ENCODE measurements at regions not wholly inside any gene's neighbourhood (a gene's known extent, or its start where the extent isn't known, plus 50 kb on each side); places are given as distances from the start of the nearest gene placed in this dataset.

GRCh38 chr1:234898455-234899033 is 230.1 kb downstream of the TOMM20 start:
- Mint-ChIP-seq H3K4me3 (no peak overlapping the region), H3K9me3 (ENCODE audit: insufficient read depth) (no peaks in the 10 kb centered on the region), H3K4me1 (no peaks in the 10 kb centered on the region), H3K27ac (no peak overlapping the region), H3K27me3 (no peaks in the 10 kb centered on the region)
- Histone ChIP-seq H3K27me3 (replicated peaks in 1 of 4; ENCODE audit: control extremely low read depth in 1 of 4, control insufficient read depth in 3 of 4, insufficient read depth in 4 of 4, low read length in 3 of 4) (no peaks in the 10 kb centered on the region), H3K9me3 (ENCODE audit: control extremely low read depth in 1 of 3, control insufficient read depth in 2 of 3, insufficient read depth in 1 of 3, low read length in 2 of 3) (no peaks in the 10 kb centered on the region), H3K4me1 (ENCODE audit: control insufficient read depth in 2 of 2, insufficient read depth in 2 of 2, low read length in 2 of 2) (no peaks in the 10 kb centered on the region), H3K27ac (ENCODE audit: low read length in 2 of 2) (no peak overlapping the region), H3K79me2 (ENCODE audit: control insufficient read depth, insufficient read depth, low read length) (no peaks in the 10 kb centered on the region), H3K4me2 (replicated peaks; ENCODE audit: low read depth, low read length, poor library complexity, severe bottlenecking) (no peak overlapping the region), H3K36me3 (replicated peaks in 1 of 2; ENCODE audit: control extremely low read depth in 1 of 2, control insufficient read depth in 1 of 2, extremely low read depth in 1 of 2, insufficient read depth in 2 of 2, low read length in 1 of 2) (no peaks in the 10 kb centered on the region), H2AFZ (ENCODE audit: insufficient read depth, low read depth, low read length, poor library complexity, severe bottlenecking) (no peak overlapping the region), H4K20me1 (ENCODE audit: control insufficient read depth, insufficient read depth, low read length, poor library complexity, severe bottlenecking) (no peaks in the 10 kb centered on the region), H3K4me3 (ENCODE audit: control extremely low read depth in 1 of 5, extremely low read depth in 1 of 5, insufficient read depth in 1 of 5, low read depth in 2 of 5, low read length in 4 of 5) (no peak overlapping the region), H3K9ac (ENCODE audit: low read length) (no peak overlapping the region)
- DNase-seq (no peak), ATAC-seq (ENCODE audit: low read depth) (no peak)
- 94% methylated on average over 6 of the region's 9 CpGs for WGBS (ENCODE audit: insufficient coverage)
- CTCF ChIA-PET, result no interaction called here
- intact Hi-C loops (cut with micrococcal nuclease), result no loop called here
- POLR2A ChIA-PET, result no interaction called here
- TF ChIP-seq CTCF (IDR thresholded peaks at IDR 0.05) (no peak), EZH2 (IDR thresholded peaks at IDR 0.05; ENCODE audit: borderline replicate concordance, insufficient read depth, low read depth, low read length, poor library complexity, severe bottlenecking) (no peak)

GRCh38 chr1:234897754-234898454 is 230.7 kb downstream of the TOMM20 start:
- H3K79me2 ChIP-seq (ENCODE audit: control insufficient read depth, insufficient read depth, low read length), result no peaks in the 10 kb centered on the region
- intact Hi-C loops (cut with micrococcal nuclease), result no loop called here
- ATAC-seq (ENCODE audit: low read depth), result no peak
- no peaks in the 10 kb centered on the region for H4K20me1 ChIP-seq (ENCODE audit: control insufficient read depth, insufficient read depth, low read length, poor library complexity, severe bottlenecking)
- H3K4me3 Mint-ChIP-seq, result no peak overlapping the region
- no peak overlapping the region for H3K4me3 ChIP-seq (ENCODE audit: control extremely low read depth in 1 of 5, extremely low read depth in 1 of 5, insufficient read depth in 1 of 5, low read depth in 2 of 5, low read length in 4 of 5)
- H2AFZ ChIP-seq (ENCODE audit: insufficient read depth, low read depth, low read length, poor library complexity, severe bottlenecking), result no peak overlapping the region
- CTCF ChIA-PET, result no interaction called here
- H3K9ac ChIP-seq (ENCODE audit: low read length), result no peak overlapping the region
- DNase-seq, result no peak
- H3K27ac ChIP-seq (ENCODE audit: low read length in 2 of 2), result no peak overlapping the region
- no peaks in the 10 kb centered on the region for H3K36me3 ChIP-seq (replicated peaks in 1 of 2; ENCODE audit: control extremely low read depth in 1 of 2, control insufficient read depth in 1 of 2, extremely low read depth in 1 of 2, insufficient read depth in 2 of 2, low read length in 1 of 2)
- no peaks in the 10 kb centered on the region for H3K9me3 ChIP-seq (ENCODE audit: control extremely low read depth in 1 of 3, control insufficient read depth in 2 of 3, insufficient read depth in 1 of 3, low read length in 2 of 3)
- no peaks in the 10 kb centered on the region for H3K27me3 Mint-ChIP-seq
- POLR2A ChIA-PET, result no interaction called here
- H3K9me3 Mint-ChIP-seq (ENCODE audit: insufficient read depth), result no peaks in the 10 kb centered on the region
- H3K4me2 ChIP-seq (replicated peaks; ENCODE audit: low read depth, low read length, poor library complexity, severe bottlenecking), result no peak overlapping the region
- H3K4me1 Mint-ChIP-seq, result no peaks in the 10 kb centered on the region
- 95% methylated on average over 6 of the region's 10 CpGs for WGBS (ENCODE audit: insufficient coverage)
- H3K4me1 ChIP-seq (ENCODE audit: control insufficient read depth in 2 of 2, insufficient read depth in 2 of 2, low read length in 2 of 2), result no peaks in the 10 kb centered on the region
- TF ChIP-seq EZH2 (IDR thresholded peaks at IDR 0.05; ENCODE audit: borderline replicate concordance, insufficient read depth, low read depth, low read length, poor library complexity, severe bottlenecking) (no peak), CTCF (IDR thresholded peaks at IDR 0.05) (no peak)
- no peak overlapping the region for H3K27ac Mint-ChIP-seq
- H3K27me3 ChIP-seq (replicated peaks in 1 of 4; ENCODE audit: control extremely low read depth in 1 of 4, control insufficient read depth in 3 of 4, insufficient read depth in 4 of 4, low read length in 3 of 4), result no peaks in the 10 kb centered on the region
